ENCODE measurements at regions not wholly inside any gene's neighbourhood (a gene's known extent, or its start where the extent isn't known, plus 50 kb on each side); places are given as distances from the start of the nearest gene placed in this dataset.
"Not testable (repeated sequence)": the region's sequence is repeated elsewhere in the genome, so short reads cannot be mapped to it uniquely, and the experiment has no call there.

DNA sequence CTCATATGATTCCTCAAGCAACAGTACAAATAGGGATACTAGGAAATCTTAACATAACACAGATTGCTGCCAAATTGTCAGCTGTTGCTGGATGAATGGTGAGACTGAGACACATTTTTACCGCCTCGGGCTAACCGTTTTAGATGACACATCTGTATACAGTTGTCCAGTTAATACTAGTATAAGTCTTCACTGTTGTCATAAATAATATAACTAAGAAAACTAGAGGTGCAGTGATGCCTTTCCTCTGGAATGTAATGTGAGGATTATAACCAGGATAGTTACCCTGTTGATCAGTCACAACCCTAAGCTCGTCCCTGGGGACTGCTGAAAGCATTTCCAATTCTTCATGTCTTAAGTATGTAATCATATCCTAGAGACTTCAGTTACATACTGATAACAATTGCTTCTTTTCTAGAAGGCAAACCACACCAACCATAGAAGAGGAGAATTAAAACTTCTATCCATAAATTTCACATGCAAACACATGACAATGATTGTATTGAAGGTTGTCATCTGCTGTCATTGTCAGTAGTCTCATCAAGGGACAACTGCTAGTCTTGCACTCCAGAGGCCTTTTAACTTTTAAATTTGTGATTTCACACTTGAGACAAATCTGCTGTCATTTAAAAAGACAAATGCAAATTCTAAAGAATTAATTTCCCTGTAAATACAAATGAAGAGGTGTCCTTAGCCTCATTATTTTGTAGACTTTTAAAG, 100.4 kb upstream of the SEMA3D start:
- no peak for DNase-seq

DNA sequence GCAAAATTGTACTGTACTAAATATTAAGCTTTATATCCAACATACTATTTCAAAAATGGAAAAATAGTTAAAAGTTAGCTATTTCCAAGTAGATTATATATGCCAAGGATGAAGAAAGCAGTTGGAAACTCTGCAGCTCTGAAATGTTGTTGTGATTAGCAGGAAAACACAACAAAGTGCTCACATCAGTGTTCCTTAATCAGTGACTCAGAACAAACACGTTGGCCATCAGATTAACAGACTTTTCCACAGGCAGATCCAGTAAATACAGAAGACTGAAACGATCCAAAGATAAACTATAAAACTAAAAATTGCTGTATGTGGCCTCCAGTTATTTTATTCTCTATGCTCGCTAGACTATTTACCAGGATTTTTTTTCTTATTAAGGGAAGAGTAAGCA, 99.6 kb upstream of the SEMA3D start:
- no peak for DNase-seq

DNA sequence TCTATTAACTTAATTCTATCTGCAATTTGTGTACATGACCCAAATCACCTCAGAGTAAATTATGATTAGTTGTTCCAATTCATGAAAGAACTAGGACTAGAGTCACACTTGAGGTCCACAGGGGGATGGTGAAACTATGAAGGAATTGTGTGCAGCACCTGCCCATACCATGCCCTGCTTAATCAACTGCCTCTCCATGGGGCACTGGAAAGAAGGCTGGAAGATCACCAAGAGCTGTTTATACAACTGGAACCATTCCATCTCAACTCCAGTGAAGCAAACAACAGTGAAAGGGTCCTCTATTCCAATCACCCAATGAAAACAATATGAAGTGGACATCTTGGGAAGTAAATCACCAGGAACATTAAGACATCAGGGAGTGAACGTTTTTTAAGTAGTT, 98.7 kb upstream of the SEMA3D start:
- DNase-seq: no peak

DNA sequence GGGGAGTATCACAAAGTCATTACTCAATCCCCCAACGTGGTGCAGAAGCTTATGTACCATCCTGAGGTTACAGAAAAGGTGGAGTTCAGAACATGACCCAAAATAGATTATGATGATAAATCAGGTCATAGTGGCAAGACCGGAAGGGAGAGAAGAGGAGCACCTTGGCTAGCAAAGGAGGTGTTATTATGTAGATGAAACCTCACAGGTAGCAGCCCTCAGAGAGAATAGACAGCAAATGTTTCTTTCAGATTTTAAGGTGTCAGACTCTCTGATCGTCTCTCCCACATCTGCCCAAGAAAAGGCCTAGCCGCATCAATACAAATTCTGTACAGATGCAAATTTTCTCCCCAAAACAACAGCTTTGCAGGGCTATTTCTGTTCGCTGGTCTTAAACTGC, 88.3 kb upstream of the SEMA3D start:
- no peak for DNase-seq

DNA sequence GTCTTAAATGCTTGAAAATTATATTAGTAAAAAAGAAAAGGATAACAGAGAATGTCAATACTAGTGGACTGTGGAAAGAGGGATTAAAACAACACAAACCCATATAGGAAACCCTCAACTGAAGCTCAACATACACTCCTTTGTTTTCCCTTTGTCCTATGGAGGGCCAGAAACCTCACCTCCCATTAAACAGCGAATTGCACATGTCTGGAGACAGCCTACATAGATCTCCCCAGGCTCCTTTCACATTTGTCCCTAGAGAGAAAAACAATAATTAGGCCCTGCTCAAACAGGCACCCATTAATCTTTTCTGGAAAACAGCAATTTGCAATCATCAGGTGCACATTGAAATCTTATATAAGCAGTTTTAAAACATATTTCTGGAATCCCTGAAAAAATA, 87.6 kb upstream of the SEMA3D start:
- no peak for DNase-seq

DNA sequence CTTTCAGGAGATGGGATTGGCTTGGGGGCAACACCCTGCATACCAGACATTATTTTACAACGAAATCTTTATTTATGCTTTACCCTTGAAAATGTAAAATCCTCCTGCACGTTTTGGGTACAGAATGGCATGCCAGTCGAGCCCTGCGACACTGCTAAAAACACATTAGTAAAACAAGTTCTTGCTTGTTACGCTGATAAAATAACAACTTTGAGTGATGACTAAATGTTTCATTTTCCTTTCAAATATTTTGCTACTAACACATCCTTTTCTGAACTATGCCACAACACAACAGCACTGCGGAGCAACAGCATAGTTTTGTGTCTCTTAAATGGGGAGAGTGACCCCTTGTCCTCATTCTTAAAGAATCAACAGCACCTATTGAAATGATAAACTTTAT, 76.0 kb upstream of the SEMA3D start:
- no peak for DNase-seq

DNA sequence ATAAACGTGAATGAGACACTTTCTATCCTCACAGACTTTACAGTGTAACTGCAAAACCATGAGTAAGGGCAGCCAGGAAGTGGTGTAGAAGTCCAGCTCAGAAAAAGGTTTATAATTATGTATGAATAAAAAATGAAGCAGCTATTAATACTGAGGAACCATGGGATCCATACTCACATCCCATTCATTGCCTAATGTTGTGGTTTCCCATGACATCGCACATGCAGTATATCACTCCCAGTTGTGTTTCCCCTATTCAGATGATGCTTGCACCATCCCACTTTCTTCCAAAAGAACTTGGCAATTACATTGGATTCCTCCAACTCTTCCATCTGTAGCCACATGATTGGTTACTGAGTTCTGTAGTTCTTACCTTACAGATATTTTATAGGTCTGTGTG, 74.5 kb upstream of the SEMA3D start:
- no peak for DNase-seq

DNA sequence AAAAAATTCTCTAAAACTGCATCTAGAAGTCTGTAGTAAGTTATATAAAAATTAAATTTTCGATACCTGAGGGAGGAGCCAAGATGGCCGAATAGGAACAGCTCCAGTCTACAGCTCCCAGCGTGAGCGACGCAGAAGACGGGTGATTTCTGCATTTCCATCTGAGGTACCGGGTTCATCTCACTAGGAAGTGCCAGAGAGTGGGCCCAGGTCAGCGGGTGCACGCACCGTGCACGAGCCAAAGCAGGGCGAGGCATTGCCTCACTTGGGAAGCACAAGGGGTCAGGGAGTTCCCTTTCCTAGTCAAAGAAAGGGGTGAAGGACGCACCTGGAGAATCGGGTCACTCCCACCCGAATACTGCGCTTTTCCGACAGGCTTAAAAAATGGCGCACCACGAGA, 62.9 kb upstream of the SEMA3D start:
- DNase-seq: not testable (repeated sequence)

DNA sequence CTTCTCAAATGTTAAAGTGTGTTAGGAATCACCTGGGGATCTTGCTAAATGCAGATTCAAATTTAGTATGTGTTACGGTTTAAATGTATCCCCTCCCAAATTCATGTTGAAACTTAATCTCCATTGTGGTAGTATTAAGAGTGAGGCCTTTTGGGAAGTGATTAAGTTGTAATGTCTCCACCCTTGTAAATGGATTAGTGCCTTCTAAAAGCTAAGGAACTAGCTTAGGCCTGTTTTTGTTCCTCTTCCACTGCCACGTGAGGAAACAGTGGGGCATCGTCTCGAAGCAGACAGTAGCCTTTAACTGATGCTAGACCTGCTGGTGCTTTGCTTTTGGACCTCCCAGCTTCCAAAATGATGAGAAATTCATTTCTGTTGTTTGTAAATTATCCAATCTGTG, 52.3 kb upstream of the SEMA3D start:
- DNase-seq: no peak

DNA sequence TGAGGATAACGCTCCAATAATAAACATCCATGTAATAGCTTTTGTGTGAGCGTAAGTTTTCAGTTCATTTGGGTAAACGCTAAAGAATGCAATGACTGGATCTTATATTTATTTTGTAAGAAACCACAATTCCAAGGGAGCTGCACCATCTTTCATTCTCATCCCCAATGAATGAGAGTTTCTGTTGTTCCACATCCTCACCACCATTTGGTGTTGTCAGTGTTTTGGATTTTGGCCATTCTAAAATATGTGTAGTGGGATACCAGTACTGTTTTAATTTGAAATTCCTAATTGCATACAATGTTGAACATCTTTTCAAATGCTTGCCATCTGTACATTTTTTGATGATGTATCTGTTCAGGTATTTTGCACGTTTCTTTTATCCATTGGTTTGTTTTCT, 50.9 kb upstream of the SEMA3D start:
- DNase-seq: no peak
